Dedifferentiated amniotic fluid mesenchymal stem cell (primary cell): ENCODE measurements at regions not wholly inside any gene's neighbourhood (a gene's known extent, or its start where the extent isn't known, plus 50 kb on each side); places are given as distances from the start of the nearest gene placed in this dataset.

Experiments
- DNase-seq: peaks from one replicate; pipeline ENCODE4 v3.0.0-alpha.2; 2016; ENCODE audit errors: extremely low spot score

DNA sequence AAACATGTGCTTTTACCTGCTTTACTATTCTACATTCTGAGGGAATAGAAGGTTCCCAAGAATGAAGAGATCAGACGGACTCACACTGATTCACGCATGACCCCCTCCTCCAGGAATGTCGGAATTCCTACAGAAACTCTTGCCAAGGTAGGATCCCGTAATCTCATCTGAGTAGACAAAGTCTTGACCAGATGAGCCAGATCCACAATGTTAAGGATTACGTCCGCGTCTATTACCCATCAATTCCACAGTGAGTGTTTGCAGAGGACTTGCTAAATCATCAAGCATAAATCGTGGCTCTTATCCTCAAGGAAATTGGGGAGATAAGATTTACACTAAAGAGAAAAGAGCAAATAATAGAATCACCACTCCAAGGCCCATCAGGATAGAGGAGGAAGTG is 245.9 kb upstream of the FOXQ1 start:
- DNase-seq, result no peak

GRCh38 chr6:1063671-1064355 is 248.1 kb upstream of the FOXQ1 start:
- peak; percentile 54 for DNase-seq

- DNase-seq, result no peak
These were observed 248.9 kb upstream of the FOXQ1 start for GRCh38 chr6:1062786-1063545.

DNA sequence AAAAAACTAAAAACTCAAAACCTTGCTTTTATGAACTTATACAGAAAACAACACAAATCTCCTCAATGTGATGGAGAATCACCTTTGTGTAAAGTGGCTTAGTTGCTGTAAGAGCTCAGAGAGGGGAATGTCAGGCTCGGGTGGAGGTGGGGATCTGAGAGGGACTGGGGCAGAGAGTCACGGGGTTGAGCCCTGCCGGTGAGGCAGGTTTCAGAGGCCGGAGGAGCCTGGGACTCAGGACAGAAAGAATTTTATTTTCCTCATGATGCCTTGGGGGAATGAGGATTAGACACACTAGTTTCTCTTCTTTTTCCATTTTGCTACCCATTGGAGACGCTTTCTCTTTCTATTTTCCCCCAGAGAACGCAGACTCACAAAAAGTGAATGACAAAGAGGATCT is 252.3 kb upstream of the FOXQ1 start:
- DNase-seq, result no peak

GRCh38 chr6:1057490-1058135 is 254.3 kb upstream of the FOXQ1 start:
- no peak for DNase-seq

- DNase-seq, result no peak
These were observed 256.6 kb upstream of the FOXQ1 start for GRCh38 chr6:1055015-1055921.

- DNase-seq, result no peak
These were observed 257.3 kb upstream of the FOXQ1 start for GRCh38 chr6:1054653-1055014.

DNA sequence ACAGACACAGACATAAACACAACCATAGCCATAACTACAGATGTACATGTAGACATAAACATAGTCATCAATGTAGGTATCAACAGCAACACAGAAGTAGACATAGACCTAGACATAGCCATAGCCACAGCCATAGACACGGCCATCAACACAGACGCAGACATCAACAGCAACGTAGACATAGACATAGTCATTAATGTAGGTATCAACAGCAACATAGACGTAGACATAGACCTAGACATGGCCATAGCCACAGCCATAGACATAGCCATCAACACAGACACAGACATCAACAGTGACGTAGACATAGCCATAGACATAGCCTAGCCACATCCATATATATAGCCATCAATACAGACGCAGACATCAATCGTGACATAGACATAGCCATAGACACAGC is 258.3 kb upstream of the FOXQ1 start:
- no peak for DNase-seq

DNA sequence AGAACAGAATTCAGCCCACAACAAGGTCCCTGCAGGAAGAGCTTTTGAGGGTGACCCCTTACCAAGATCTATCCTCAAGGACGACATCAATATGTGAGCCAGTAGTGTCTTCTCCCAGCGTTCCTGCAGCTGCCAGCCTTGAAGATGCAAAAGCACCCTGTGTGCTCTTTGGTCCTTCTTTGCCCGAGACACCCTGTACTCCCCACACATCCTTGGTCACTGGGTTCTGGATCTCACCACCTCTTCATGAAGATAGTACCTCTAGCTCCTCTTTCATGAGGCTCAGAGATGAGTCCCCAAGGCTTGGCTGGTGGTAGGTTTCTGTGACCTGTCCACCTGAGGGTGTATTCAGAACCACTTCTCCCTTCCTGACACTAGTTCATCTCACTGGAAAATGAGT is 259.6 kb upstream of the FOXQ1 start:
- no peak for DNase-seq

GRCh38 chr6:1049900-1050299 is 262.0 kb upstream of the FOXQ1 start:
- no peak for DNase-seq

DNA sequence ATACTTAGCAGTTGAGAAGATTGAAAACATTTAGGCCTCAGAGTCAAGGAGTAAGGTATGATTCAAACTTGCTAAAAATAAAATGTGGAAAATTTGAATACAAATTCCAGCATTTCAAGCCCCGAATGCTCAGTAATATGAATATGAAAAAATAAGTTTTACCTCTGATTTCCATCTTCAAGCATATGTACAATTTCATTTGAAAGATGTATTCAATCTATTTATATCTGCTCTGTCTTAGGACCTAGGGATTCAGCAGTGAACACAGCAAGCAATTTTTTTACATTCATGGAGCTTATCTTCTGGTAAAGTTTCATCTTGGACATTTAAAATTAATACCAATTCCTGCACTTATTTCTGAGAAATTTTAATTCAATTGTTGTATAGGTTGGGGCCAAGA is 262.7 kb upstream of the FOXQ1 start:
- no peak for DNase-seq

DNA sequence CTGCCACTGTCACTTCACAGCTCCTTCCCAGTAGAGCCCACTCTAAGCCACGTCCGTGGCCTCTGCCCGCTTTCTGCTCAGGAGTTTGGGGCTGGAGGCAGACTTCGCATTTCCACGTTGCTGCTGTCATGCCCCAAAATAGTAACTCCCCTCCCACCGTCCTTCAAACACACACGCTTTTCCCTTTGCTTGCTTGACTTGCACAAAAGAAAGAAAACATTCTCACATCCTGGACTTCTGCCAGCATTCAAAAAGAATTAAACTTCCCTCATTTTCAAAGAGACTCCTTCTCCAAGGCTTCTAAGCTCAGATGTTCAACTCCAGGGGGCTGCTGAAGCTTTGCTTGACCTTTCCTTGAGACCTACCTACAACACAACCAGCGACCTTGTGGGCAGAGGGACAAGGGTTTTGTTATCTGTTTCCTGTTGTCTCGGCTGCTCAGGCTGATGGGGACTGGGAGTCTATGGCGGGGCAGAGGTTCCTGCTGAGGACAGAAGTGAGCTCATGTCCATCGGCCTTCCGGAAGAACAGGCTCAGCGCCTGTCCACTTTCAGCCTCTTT is 263.8 kb upstream of the FOXQ1 start:
- DNase-seq, result no peak

DNA sequence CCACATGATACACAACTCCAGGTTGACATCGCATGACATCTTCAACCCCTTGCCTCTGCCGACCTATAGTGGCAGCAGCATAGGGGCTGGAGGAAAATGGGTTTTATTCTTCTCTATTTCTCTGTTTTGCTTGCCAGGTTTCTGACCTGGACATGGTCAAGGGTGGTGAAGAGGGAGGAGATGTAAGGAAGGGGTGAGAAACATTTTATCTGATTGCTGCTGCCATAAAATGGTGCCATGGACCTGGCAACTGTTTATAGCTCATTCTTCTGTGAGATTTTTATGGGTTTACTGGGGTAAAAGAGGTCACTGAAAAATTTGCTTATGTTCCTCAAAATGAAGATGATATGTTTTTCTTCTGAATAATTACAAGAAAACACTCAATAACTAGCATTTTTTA is 266.7 kb upstream of the FOXQ1 start:
- no peak for DNase-seq

- DNase-seq, result no peak
These were observed 267.7 kb upstream of the FOXQ1 start for GRCh38 chr6:1044040-1044836.

GRCh38 chr6:1043458-1043836 is 268.5 kb upstream of the FOXQ1 start:
- no peak for DNase-seq

DNA sequence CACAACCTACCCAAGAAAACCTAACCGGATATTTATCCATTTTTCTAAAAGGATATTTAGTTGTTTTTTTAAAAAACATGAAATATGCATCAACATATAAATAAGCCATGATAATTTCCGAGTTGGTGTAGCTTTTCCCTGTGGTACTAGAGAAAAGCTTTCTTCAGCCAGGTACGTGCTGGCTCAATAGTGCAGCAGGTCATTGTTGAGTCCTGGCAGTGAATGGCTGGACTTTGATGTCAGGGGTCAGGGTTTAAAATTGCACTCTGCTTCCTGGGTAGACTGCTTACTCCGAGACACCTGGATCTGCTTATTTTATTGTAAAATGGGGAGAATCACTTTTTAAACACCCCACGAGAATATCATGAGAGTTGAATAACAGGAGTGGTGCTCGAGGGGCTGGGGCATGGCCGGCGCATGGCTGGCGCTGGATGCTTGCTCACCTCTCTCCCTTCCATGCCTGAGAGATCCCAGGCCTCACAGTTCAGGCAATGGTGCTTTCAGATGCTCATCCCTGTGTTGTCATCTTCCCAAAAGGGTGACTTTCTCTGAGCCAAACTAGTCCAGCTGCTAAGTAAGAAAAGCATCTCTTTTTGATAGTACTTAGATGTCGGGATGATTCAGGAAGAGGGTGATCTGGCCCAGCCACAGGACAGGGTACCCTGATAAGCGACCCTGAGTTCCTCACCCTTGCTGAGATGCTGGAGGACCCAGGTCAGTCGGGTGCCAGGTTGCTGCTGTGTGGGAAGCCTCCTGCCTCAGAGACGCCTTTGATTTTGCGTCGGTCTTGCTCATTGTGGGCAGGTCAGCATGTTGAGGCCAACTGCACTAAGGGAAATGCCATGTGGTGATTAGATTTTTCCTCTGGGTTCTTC is 269.1 kb upstream of the FOXQ1 start:
- no peak for DNase-seq

GRCh38 chr6:1040393-1040792 is 271.5 kb upstream of the FOXQ1 start:
- DNase-seq, result no peak

DNA sequence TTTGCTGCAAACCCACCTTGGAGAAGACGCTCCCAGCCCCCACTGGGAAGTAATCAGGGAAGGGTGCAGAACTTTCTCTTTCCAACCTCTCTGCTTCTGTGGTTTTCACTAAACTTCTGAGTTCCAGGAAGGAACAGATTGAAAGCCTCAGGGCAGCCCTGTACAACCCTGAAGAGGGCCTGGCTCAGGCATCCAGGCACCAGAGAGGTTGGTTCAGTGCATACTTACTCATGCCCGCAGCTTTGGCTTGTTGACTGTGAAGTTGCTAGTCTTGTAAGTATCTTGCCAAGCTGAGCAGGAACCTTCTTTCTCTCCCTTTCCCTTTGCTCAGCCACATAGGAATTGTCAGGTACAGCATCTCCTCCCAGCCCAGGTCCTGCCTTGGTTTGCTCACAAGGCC is 272.2 kb upstream of the FOXQ1 start:
- no peak for DNase-seq

DNA sequence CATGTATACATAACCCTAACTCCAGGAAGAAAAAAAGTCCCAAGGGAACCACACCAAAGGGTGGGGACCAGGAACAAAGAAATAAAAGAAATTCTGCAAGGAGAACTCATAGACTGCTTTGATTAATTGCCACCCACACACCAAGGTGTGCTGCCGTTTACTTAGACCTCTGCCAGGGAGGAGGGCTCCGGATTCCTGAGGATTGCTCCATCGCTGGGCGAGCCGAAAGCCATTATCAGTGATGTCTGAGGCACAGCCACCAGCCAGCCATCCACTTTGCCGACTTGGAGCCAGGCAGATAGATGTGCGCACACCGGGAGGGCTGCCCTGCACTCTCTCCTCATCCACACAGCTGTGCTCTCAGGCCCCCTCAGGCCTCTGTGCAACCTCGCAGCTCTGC is 272.7 kb upstream of the FOXQ1 start:
- DNase-seq, result no peak
